ENCODE measurements at regions not wholly inside any gene's neighbourhood (a gene's known extent, or its start where the extent isn't known, plus 50 kb on each side); places are given as distances from the start of the nearest gene placed in this dataset.

DNA sequence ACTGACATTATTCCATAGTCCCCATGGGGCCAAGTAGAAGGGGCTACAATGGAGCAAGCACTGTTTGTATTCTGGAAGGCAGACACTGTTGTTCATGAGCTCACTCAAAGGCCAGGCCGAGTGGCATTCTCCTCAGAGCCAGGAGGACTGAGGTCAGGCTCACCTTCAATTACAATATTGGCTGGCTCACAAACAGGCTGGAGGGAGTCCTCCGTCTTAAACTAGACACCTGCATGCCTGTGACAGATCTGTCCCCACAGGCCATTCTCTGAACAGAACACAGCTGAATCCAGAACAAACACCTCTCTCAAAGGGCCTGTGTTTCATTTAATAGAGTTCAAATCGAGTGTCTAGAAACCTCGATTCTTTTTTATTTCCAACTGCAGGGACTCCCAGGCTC lies 347.4 kb upstream of the PPP2R3A start:
- TF ChIP-seq, protein P1, sequence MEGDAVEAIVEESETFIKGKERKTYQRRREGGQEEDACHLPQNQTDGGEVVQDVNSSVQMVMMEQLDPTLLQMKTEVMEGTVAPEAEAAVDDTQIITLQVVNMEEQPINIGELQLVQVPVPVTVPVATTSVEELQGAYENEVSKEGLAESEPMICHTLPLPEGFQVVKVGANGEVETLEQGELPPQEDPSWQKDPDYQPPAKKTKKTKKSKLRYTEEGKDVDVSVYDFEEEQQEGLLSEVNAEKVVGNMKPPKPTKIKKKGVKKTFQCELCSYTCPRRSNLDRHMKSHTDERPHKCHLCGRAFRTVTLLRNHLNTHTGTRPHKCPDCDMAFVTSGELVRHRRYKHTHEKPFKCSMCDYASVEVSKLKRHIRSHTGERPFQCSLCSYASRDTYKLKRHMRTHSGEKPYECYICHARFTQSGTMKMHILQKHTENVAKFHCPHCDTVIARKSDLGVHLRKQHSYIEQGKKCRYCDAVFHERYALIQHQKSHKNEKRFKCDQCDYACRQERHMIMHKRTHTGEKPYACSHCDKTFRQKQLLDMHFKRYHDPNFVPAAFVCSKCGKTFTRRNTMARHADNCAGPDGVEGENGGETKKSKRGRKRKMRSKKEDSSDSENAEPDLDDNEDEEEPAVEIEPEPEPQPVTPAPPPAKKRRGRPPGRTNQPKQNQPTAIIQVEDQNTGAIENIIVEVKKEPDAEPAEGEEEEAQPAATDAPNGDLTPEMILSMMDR (IDR thresholded peaks at IDR 0.05): no peak
- no peaks in the 10 kb centered on the region for H3K27me3 ChIP-seq (ENCODE audit: control insufficient read depth in 2 of 2, insufficient read depth in 2 of 2, low read length in 2 of 2)
- H3K4me1 ChIP-seq (ENCODE audit: control insufficient read depth in 1 of 2, insufficient read depth in 2 of 2, low read length in 2 of 2): no peaks in the 10 kb centered on the region
- 82% methylated on average over 2 of the region's 4 CpGs for WGBS (ENCODE audit: insufficient coverage)
- no peak overlapping the region for H3K9ac ChIP-seq (ENCODE audit: insufficient read depth, low read length, poor library complexity, severe bottlenecking)
- no peaks in the 10 kb centered on the region for H3K36me3 ChIP-seq (replicated peaks in 1 of 2; ENCODE audit: control insufficient read depth in 1 of 2, insufficient read depth in 2 of 2, low read length in 2 of 2)
- H3K27ac ChIP-seq (ENCODE audit: low read depth in 1 of 2, low read length in 2 of 2): no peak overlapping the region
- Mint-ChIP-seq H3K27ac (no peak overlapping the region), H3K9me3 (peaks cover 0 to 5% (median 4%) of the 10 kb centered on the region in 7 donors), H3K4me3 (no peak overlapping the region), H3K27me3 (ENCODE audit: low read depth in 3 of 3) (peaks cover 0 to 2% (median 1%) of the 10 kb centered on the region in 3 donors), H3K4me1 (no peaks in the 10 kb centered on the region), H3K36me3 (no peaks in the 10 kb centered on the region)
- no peaks in the 10 kb centered on the region for H3K79me2 ChIP-seq (ENCODE audit: insufficient read depth, low read length)
- no peak overlapping the region for H3K4me3 ChIP-seq (replicated peaks in 1 of 3; ENCODE audit: low read depth in 2 of 3, low read length in 3 of 3)
- no peaks in the 10 kb centered on the region for H4K20me1 ChIP-seq (ENCODE audit: insufficient read depth, low read length)
- intact Hi-C loops (cut with micrococcal nuclease): no loop called here
- H2AFZ ChIP-seq (ENCODE audit: insufficient read depth, low read depth, low read length, poor library complexity, severe bottlenecking): no peak overlapping the region
- DNase-seq: no peak
- H3K9me3 ChIP-seq (replicated peaks in 1 of 2; ENCODE audit: control insufficient read depth in 1 of 2, insufficient read depth in 1 of 2, low read length in 2 of 2): no peaks in the 10 kb centered on the region
- no peak overlapping the region for H3K4me2 ChIP-seq (replicated peaks; ENCODE audit: extremely low read depth, low read length, poor library complexity, severe bottlenecking)

- no peak overlapping the region for H3K4me2 ChIP-seq (replicated peaks; ENCODE audit: extremely low read depth, low read length, poor library complexity, severe bottlenecking)
- H3K27ac ChIP-seq (ENCODE audit: low read depth in 1 of 2, low read length in 2 of 2): no peak overlapping the region
- no peaks in the 10 kb centered on the region for H3K9me3 ChIP-seq (replicated peaks in 1 of 2; ENCODE audit: control insufficient read depth in 1 of 2, insufficient read depth in 1 of 2, low read length in 2 of 2)
- no peaks in the 10 kb centered on the region for H3K27me3 ChIP-seq (ENCODE audit: control insufficient read depth in 2 of 2, insufficient read depth in 2 of 2, low read length in 2 of 2)
- no peaks in the 10 kb centered on the region for H3K79me2 ChIP-seq (ENCODE audit: insufficient read depth, low read length)
- Mint-ChIP-seq H3K27me3 (ENCODE audit: low read depth in 3 of 3) (peaks cover 0 to 2% (median 1%) of the 10 kb centered on the region in 3 donors), H3K27ac (no peak overlapping the region), H3K4me3 (no peak overlapping the region), H3K36me3 (no peaks in the 10 kb centered on the region), H3K9me3 (peaks cover 0 to 5% (median 2%) of the 10 kb centered on the region in 7 donors), H3K4me1 (no peaks in the 10 kb centered on the region)
- H3K4me3 ChIP-seq (replicated peaks in 1 of 3; ENCODE audit: low read depth in 2 of 3, low read length in 3 of 3): no peak overlapping the region
- 70% methylated on average over 3 of the region's 3 CpGs for WGBS (ENCODE audit: insufficient coverage)
- TF ChIP-seq, protein P1 (IDR thresholded peaks at IDR 0.05): no peak
- H2AFZ ChIP-seq (ENCODE audit: insufficient read depth, low read depth, low read length, poor library complexity, severe bottlenecking): no peak overlapping the region
- no peak overlapping the region for H3K9ac ChIP-seq (ENCODE audit: insufficient read depth, low read length, poor library complexity, severe bottlenecking)
- intact Hi-C loops (cut with micrococcal nuclease): no loop called here
- H4K20me1 ChIP-seq (ENCODE audit: insufficient read depth, low read length): no peaks in the 10 kb centered on the region
- no peaks in the 10 kb centered on the region for H3K36me3 ChIP-seq (replicated peaks in 1 of 2; ENCODE audit: control insufficient read depth in 1 of 2, insufficient read depth in 2 of 2, low read length in 2 of 2)
- no peaks in the 10 kb centered on the region for H3K4me1 ChIP-seq (ENCODE audit: control insufficient read depth in 1 of 2, insufficient read depth in 2 of 2, low read length in 2 of 2)
- no peak for DNase-seq
These were observed 344.2 kb upstream of the PPP2R3A start for GRCh38 chr3:135621184-135621920.
